NCI-H345 treated with DMSO at 0.1 percent for 48 hours (cell line): ENCODE measurements at regions not wholly inside any gene's neighbourhood (a gene's known extent, or its start where the extent isn't known, plus 50 kb on each side); places are given as distances from the start of the nearest gene placed in this dataset.
"Not testable (repeated sequence)": the region's sequence is repeated elsewhere in the genome, so short reads cannot be mapped to it uniquely, and the experiment has no call there.

Source experiments
- DNase-seq: peaks from one replicate; lab custom pipeline; 2025; ENCODE audit not compliant: unreplicated experiment; lab: John Stamatoyannopoulos, UW

DNA sequence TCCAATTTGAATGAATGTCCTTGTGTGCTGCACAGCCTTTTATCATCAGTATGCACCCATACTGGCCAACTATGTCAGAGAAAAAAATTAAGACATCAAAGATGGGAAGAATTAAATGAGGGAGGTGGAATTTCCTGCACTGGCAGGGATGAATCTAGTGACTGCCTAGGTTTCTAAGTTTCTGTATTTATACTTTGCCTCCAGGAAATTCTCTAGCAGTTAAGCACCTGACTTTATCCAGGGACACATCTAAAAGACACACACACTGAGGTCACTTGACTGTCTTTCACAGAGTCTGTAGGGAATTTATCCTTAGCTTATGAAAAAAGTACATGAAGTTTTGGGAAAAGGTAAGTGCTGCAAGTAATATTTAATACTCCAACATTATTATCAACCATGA is 636.5 kb upstream of the PTCHD4 start:
- no peak for DNase-seq

DNA sequence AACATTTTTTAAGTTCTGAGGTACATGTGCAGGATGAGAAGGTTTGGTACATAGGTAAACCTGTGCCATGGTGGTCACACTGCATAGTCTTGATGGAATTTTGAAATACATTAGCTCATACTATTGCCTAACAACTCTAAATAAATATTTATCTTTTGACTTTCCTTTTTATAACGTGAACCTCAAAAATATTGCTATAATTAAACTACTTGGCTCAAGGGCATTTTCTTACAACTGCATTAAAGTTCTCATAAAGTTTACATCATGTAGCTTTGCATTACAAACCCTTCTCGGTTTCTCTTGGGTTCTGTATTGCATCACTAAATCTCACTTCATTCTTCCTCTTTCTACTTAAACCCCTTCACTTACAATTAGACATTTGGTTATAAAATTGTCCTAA is 636.0 kb upstream of the PTCHD4 start:
- DNase-seq: no peak

DNA sequence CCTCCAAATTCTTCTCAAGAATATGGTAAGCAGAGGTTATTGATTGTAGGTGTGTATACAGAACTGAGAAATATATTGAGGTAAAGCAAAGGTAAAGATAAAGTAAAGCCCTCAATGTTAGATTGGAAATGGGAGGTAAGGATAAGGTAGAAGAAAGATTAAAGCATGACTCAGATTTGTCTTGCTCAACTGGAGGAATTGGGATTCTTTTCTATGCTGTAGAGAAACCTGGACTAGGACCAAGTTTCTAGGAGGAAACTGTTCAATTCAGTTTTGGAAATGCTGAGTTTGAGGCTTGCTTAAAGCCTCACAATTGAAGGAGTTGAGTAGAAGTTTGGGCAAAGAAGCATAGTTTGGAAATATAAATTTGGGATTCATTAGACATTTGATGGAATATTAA is 634.0 kb upstream of the PTCHD4 start:
- no peak for DNase-seq

DNA sequence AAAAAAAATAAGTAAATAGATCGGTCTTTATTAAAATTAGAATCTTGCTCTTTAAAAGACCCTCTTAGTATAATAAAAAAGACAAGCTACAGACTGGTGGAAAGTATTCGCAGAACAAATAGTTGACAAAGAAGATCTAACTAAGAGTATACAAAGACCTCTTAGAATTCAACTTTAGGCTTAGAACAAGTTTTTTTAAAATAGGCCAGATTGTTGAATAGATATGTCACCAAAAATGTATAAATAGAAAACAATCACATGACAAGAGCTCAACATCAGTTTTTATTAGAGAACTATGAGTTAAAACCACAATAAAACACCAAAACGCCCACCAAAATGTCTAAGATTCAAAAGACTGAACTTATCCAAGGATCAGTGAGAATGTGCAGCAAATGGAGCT is 632.7 kb upstream of the PTCHD4 start:
- DNase-seq: no peak

DNA sequence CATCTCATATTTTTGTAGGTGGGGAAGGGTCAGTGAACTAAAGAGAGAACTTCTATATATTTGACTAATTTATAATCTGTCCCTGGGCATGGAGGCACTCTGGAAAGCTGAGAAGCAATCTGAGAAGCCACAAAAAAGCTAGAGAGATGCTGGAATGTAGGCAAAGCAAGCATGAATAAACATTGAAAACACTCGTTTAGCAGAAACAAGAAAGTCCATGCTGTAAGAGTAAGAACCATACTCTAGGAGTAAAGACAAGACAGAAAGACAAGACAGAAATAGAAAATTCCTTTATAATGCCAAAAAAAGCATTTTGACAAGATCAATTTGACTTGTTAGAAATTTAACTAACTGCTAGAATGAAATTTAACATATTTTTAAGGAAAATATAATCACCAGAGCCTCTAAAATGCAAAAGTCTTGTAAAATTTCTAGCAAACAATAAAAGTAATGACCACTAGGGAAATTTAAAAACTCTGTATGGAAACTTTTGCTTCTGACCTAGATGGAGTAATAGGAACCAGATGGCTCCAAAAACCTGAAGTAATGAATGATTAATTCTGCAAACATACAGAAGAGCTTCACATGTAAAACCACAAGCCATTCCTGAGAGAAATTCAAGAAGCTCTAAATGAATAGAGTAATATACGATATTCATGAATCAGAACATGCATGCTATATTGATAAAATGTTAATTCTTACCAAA is 625.7 kb upstream of the PTCHD4 start:
- no peak for DNase-seq

DNA sequence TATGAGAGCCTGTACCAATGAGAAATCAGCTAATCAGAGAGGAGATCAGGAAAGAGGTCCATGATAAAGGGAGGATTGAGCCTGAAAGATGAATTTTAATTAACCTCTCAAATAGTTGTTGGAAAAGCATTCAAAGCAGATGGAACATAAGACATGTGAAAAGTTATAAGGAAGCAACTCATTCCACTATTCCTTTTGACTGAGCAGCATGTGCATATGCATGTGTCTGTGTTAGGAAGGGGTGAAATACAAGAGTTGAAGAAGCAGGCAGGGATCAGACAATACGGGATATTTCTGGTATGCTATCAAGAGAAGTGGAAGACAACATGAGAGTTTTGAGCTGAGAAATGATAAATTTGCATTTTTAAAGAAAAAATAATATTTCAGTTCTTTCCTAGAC is 624.8 kb upstream of the PTCHD4 start:
- no peak for DNase-seq

DNA sequence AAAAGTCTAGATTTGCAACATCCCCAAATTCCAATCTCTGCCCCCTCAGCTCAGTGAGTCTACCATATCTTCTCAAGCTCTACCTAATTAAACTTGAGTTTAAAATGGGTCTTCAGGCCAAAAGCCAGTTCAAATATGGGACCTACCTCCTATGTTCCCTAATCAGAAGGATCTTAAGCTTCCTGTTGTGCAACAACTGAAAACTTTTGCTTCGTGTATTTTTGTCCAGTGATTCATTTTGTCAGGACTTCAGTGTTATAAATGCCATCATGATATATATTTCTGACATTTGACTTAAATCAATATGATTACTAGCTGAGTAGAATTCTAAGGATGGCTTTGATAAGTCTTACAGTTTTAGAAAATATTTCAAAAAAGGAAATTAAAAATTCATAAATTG is 622.6 kb upstream of the PTCHD4 start:
- no peak for DNase-seq

DNA sequence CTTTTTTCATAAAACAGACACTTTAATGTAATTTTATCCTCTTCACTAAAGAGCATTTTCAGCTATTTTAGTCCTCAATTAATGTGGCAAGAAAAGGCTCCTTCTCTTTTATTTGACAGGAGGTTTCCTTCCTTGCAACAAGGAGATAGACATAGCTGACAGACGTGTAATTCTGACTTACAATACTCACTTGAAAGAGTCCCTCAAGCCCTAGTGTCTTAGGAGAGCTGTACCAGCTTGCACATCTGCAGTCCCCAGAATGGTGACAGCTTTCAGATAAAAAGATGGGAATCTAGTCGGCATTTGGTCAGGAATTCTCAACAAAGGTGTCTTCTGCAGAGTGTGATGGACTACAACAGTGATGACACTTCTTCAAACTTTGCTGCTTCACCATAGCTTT is 603.7 kb upstream of the PTCHD4 start:
- no peak for DNase-seq

DNA sequence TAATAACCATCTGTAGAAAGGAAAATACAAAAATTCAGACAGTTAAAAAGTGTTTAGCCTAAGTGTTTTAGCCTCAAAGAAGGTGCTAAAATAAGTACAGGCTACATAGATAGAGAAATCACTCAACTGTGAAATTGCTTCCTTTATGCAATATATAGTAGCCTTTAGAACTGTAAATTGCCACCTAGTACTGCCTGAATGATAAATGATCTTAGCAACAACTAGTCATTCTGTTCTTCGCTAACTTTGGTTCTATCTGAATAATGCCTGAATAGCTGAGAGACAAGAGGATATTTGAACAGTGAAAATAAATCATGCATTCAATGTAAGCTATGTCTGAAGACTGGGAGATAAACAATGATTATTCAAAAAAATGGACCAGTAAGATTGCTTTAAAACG is 603.3 kb upstream of the PTCHD4 start:
- peak; percentile 57 for DNase-seq

DNA sequence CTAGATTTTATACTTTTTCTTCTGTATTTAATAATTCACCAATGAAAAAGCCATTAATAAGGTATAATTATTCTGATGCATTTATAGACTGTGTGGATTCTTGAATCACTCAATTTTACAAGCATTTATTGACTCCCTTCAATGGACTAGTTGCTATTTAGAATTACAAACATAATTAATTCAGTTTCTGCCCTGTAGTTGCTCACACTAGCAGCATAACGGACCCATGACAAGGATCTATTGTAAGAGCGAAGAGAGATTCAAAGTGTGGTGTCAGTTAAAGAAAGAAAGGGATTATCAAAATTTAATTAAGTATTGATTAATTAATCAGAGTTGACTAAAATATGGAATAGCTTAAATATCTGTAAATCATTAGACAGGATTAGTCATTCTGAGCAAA is 602.6 kb upstream of the PTCHD4 start:
- no peak for DNase-seq

DNA sequence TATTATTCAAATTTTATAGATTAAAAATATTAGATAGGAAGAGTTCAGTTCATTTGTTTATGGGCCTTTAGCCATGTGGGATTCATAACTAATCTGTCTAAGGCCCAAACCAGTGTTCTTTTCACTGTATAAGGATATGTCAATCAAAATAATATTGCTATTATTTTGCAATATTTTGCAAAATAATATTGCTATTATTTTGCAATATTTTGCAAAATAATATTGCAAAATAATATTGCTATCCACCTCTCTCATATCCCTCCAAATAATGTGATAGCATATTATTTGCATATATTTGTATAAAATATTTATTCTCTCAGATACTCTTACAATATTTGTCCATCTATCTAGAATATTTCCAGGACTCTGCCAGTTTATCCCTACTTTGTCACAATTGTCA is 595.3 kb upstream of the PTCHD4 start:
- no peak for DNase-seq

DNA sequence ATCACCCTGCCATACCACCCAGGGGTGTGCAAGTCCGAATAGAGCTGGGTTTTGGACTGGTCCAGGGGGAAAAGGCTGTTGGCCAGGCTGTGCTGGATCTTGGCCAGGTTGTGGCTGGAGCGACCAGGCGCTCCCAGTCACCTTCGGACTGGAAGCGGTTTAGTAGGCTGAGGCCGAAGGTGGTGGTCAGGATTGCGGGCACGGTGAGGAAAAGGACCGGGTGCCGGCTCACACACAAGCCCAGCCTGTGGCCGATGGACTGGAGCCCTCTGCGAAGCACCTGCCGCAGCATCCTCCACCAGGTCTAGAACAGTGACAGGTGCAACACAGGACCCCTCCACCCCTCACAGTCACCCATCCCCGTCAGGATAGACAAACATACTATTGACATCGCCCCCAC is 590.6 kb upstream of the PTCHD4 start:
- DNase-seq: no peak

DNA sequence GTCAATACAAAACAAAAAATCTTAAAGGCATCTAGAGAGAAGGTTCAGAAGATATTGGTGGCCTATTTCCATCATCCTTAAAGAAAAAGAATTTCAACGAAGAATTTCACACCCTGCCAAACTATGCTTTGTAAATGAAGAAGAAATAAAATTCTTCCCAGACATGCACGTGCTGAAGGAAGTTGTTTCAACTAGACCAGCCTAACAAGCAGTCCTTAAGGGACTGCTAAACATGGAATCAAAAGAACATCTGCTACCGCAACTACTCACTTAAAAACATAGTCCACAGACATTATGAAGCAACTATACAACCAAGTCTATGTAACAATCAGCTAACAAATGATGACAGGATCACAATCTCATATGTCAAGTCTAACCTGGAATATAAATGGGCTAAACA is 584.9 kb upstream of the PTCHD4 start:
- DNase-seq: no peak

DNA sequence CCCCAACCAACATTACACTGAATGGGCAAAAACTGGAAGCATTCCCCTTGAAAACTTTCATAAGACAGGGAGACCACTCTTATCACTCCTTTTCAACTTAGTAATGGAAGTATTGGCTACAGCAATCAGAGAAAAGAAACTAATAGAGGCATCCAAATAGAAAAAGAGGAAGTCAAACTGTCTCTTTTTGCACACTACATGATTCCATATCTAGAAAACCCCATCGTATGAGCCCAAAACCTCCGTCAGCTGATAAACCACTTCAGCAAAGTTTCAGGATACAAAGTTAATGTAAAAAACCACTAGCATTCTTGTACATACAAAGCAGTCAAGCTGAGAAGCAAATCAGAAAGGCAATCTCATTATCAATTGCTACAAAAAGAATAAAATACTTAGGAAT is 580.4 kb upstream of the PTCHD4 start:
- no peak for DNase-seq

DNA sequence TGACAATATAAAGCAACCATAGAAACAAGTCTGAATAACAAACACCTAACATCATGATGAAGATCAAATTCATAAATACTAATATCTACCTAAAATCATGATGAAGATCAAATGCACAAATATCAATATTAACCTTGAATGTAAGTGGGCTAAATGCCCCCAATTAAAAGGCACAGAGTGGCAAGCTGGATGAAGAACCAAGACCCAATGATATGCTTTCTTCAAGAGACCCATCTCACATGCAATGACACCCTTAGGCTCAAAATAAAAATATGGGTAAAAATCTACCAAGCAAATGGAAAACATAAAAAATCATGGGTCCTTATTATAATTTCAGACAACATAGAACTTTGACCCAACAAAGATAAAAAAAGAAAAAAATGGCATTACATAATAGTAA is 578.5 kb upstream of the PTCHD4 start:
- DNase-seq: no peak

DNA sequence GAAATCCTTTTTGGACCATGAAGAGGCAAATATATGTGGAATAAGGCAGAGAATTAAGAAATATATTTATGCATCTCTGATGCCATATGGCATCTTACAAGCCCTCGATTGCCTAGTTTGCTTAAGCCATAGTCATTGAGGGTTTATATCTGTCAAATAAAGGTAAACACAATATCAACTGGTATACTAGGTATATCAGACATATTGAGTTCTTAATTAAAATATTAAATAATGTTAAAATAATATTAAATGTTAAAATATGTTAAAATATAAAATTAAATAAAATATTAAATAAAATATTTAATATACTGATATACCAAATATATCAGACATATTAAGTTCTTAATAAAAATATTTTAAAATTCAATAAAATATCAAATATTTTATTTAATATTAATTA is 567.4 kb upstream of the PTCHD4 start:
- DNase-seq: no peak

DNA sequence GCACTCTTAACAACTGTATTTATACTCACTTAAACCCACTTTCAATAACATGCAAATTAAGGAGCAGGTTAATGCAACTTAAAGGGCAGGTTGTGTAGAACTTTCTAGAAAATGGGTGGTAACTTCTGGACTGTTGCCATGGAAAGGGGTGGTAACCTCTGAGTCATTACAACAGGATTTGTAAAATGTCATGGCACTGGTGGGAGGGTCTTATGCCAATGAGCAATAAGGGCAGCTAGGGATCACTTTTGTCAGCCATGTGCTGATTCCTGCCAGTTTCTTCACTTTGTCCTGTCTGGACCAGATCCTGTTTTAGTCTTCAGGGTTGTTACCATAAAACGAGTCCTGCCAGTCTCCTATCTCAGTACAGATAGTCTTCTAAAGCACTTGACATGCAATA is 560.5 kb upstream of the PTCHD4 start:
- DNase-seq: no peak

DNA sequence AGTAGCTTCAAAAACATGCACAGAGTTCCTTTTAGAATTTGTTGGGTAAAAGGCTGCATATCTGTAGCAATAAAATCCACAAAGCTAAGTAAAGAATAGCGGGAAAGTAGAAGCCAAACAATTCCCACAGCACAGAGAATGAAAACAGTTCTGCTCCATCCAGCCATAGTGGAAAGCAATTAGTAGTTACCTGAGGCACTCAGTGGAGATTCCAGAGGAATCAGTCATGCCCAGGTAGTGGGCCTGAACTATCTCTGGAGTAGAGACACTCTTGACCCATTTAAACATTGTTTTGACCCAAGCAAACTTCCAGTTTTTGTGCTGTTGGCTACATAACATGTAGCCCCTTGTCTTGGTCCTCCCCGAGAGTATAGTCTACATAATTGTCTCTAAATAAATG is 559.5 kb upstream of the PTCHD4 start:
- no peak for DNase-seq

DNA sequence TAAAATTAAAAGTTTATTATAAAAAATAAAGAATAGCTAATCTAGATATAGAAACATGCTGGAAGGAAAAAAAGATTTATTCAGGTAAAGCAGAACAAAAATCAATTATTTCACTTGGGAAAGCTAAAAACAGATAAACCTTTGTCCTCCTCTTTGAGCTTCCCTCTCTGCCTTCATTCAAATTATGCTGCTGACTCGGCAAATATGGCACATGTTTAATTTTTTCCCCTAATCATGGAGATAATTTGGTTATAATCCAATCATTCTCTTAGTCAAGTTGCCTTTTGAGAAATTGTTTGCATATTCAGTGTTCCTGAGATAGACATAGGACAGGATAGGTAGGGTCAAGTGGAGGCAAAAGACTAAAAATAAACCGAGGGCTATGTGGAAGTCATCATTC is 556.8 kb upstream of the PTCHD4 start:
- DNase-seq: no peak

DNA sequence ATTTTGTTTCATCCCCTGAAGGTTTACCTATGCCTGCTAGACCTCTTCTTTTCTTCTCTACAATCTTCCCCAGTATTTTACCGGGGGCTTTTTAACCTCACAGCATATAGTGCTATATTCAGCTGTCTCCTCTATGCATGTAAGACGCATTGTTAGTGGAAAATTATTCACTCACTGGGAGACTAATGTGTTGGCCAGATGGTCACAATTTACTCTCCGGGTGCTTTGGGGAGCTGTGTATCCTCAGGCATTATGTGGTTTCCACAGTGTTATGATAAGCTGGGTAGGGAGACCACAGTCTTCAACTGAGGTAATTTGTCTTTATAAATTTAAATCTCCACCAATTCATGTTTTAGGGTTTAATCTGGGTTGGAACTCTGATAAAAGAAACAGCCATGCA is 553.8 kb upstream of the PTCHD4 start:
- DNase-seq: no peak

DNA sequence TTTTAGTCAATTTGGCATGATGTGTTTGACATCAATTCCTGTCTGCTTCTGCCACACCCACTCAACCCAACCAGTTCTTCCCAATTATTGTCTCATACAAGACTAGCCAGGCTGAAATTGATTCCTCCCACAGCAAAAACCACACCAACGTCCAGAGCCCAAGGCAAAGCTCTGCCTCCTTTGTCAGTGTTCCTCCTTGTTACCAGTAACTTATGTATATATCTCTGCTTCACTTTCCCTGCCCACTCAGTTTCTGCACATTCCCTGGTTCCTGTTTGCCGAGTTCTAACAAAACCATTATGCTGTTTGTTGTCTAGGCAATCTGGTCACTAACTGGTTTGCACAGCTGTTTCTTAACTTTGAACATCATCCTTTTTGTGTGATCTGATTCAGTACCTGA is 547.9 kb upstream of the PTCHD4 start:
- DNase-seq: no peak

DNA sequence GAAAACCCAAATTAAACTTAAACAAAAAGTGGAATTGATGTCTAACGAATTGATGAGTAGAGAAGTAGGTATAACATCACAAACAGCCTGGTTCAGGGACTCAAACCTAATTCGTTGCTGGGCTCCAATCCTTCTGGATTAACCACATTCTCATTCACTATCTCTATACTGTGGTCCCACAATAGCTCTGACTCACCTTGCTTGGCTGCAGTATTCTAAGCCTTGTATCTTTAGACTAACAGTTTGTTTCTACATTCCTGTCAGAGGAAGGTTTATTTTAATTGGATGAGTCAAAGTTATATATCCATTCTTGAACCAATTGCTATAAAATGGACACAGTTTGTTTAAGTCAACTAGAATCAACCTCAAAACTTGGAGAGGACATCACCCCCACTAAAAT is 530.5 kb upstream of the PTCHD4 start:
- DNase-seq: no peak

DNA sequence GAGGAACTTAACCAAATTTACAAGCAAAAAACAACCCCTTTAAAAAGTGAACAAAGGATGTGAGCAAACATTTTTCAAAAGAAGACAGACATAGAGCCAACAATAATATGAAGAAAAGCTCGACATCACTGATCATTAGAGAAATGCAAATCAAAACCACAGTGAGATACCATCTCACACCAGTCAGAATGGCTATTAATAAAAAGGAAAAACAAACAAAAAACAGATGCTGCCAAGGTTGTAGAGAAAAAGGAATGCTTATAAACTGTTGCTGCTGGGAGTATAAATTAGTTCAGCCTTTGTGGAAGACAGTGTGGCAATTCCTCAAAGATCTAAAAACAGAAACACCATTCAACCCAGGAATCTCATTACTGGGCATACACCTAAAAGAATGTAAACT is 527.8 kb upstream of the PTCHD4 start:
- DNase-seq: not testable (repeated sequence)

DNA sequence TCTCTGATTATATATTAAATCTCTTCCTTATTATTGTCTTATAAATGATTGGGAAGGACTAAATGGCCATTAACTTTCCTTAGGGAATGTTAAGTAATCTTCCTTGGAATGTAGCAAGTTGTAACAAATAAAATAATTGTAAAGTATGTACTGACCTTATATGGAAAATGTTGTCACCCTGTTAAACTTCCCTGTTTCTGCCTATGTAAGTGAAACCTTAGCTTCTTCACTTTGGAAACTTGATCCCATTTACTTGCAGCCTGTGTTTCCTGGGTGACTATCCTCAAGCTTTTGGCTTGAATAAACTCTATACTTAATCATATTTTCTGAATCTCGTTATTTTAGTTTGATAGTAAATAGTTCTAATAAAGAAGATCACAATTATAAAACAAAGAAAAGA is 519.5 kb upstream of the PTCHD4 start:
- no peak for DNase-seq
